GM12892 (cell line): ENCODE measurements at regions not wholly inside any gene's neighbourhood (a gene's known extent, or its start where the extent isn't known, plus 50 kb on each side); places are given as distances from the start of the nearest gene placed in this dataset.

Source experiments
- POLR2A ChIP-seq: IDR thresholded peaks from 2 replicates; pipeline ENCODE4 v1.6.1; 2011; ENCODE audit warnings: low read depth, low read length, control low read depth
- POLR2AphosphoS5 ChIP-seq: IDR thresholded peaks from 2 replicates; pipeline ENCODE4 v1.6.1; 2011; ENCODE audit warnings: low read depth, low read length, control low read depth

DNA sequence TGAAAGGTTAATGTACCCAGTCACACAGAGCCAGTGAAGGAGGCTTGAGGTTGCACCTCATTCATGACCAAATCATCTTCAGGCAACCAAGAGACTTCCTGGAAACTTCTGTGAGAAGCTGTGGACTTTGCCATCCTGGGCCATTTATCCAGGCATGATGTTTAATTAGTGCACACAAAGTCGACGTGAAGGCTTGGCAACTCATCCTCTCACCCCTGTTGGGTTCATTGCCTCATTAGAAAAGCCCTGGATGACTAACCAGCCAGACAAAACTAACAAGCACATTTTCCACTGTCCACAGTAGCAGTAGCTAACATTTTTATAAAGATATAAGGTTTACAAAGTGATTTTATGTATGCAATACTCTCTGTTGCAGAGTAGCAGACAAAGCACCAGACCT lies 65.7 kb upstream of the ZNF462 start:
- TF ChIP-seq POLR2A = no peak
- TF ChIP-seq POLR2AphosphoS5 = no peak
